GM19328 (cell line): ENCODE measurements at regions not wholly inside any gene's neighbourhood (a gene's known extent, or its start where the extent isn't known, plus 50 kb on each side); places are given as distances from the start of the nearest gene placed in this dataset.
A peak's percentile ranks its signal among the peaks of the same experiment; 100 is the strongest.
"Not testable (repeated sequence)": the region's sequence is repeated elsewhere in the genome, so short reads cannot be mapped to it uniquely, and the experiment has no call there.

Experiments used
- ATAC-seq: cut with Tn5 transposase; IDR thresholded peaks from one replicate; pipeline ENCODE4 v1.9.1; 2021; ENCODE audit warnings: mild to moderate bottlenecking, moderate library complexity; ENCODE audit not compliant: unreplicated experiment

GRCh38 chr22:48069256-48069655, 1306.8 kb downstream of the TBC1D22A start:
- ATAC-seq: no peak

- no peak for ATAC-seq
Observed at GRCh38 chr22:48068323-48068885, 1306.0 kb downstream of the TBC1D22A start.

GRCh38 chr22:48065892-48066291, 1303.4 kb downstream of the TBC1D22A start:
- no peak for ATAC-seq

- no peak for ATAC-seq
Observed at GRCh38 chr22:48061726-48062125, 1299.3 kb downstream of the TBC1D22A start.

GRCh38 chr22:48060266-48060665, 1297.8 kb downstream of the TBC1D22A start:
- no peak for ATAC-seq

- not testable (repeated sequence) for ATAC-seq
Observed at GRCh38 chr22:48059521-48059920, 1297.1 kb downstream of the TBC1D22A start.

- no peak for ATAC-seq
Observed at GRCh38 chr22:48057116-48057835, 1294.8 kb downstream of the TBC1D22A start.

GRCh38 chr22:48055827-48056226, 1293.4 kb downstream of the TBC1D22A start:
- ATAC-seq: no peak

GRCh38 chr22:48055185-48055584, 1292.7 kb downstream of the TBC1D22A start:
- no peak for ATAC-seq

GRCh38 chr22:48054596-48054995, 1292.1 kb downstream of the TBC1D22A start:
- no peak for ATAC-seq

- no peak for ATAC-seq
Observed at GRCh38 chr22:48053973-48054372, 1291.5 kb downstream of the TBC1D22A start.

GRCh38 chr22:48053486-48053885, 1291.0 kb downstream of the TBC1D22A start:
- ATAC-seq: no peak

- ATAC-seq: no peak
Observed at GRCh38 chr22:48052621-48052890, 1290.1 kb downstream of the TBC1D22A start.

GRCh38 chr22:48051796-48052620, 1289.6 kb downstream of the TBC1D22A start:
- no peak for ATAC-seq

GRCh38 chr22:48050836-48051235, 1288.4 kb downstream of the TBC1D22A start:
- ATAC-seq: no peak

GRCh38 chr22:48049116-48049515, 1286.7 kb downstream of the TBC1D22A start:
- no peak for ATAC-seq

GRCh38 chr22:48047722-48048500, 1285.5 kb downstream of the TBC1D22A start:
- ATAC-seq: no peak

- ATAC-seq: peak; percentile 88
Observed at GRCh38 chr22:48045369-48045768, 1282.9 kb downstream of the TBC1D22A start.

- no peak for ATAC-seq
Observed at GRCh38 chr22:48044487-48045060, 1282.1 kb downstream of the TBC1D22A start.

- no peak for ATAC-seq
Observed at GRCh38 chr22:48043581-48043980, 1281.1 kb downstream of the TBC1D22A start.
